ENCODE measurements at regions not wholly inside any gene's neighbourhood (a gene's known extent, or its start where the extent isn't known, plus 50 kb on each side); places are given as distances from the start of the nearest gene placed in this dataset.

- ChIA-PET CTCF (no interaction called here), POLR2A (no interaction called here)
- no peaks in the 10 kb centered on the region for H3K36me3 ChIP-seq (ENCODE audit: control insufficient read depth, insufficient read depth, low read length)
- in situ Hi-C loops (cut with HindIII; ENCODE audit: low pct_unique_long_range_greater_than_20kb, low sequenced_read_pairs), result no loop called here
- H3K4me1 ChIP-seq (ENCODE audit: control insufficient read depth, insufficient read depth, low read length), result no peaks in the 10 kb centered on the region; the same call in 1 of the 2 replicates
- no peak overlapping the region for H3K4me3 ChIP-seq (ENCODE audit: low read depth in 2 of 2, low read length in 2 of 2)
- TF ChIP-seq TCF7L2 (IDR thresholded peaks at IDR 0.05; ENCODE audit: low read depth, low read length) (no peak), REST (IDR thresholded peaks at IDR 0.05; ENCODE audit: insufficient read depth in 1 of 2, low read depth in 2 of 2, low read length in 1 of 2) (no peak), POLR2AphosphoS5 (IDR thresholded peaks at IDR 0.05; ENCODE audit: low read depth, low read length) (no peak), CTCF (IDR thresholded peaks at IDR 0.05) (no peak), SIN3A (IDR thresholded peaks at IDR 0.05; ENCODE audit: borderline replicate concordance, insufficient read depth, low read depth, low read length) (no peak)
- H3K27ac ChIP-seq (ENCODE audit: low read length), result no peak overlapping the region
- intact Hi-C loops (cut with micrococcal nuclease; ENCODE audit: unreplicated experiment), result no loop called here
- ATAC-seq, result no peak
- H3K9me3 ChIP-seq (ENCODE audit: control insufficient read depth, insufficient read depth, low read depth, low read length), result no peaks in the 10 kb centered on the region; the same call in 1 of the 2 replicates
- no peak for DNase-seq (ENCODE audit: low read depth, low spot score)
- BruUV-seq (replicated peaks), result no TSS peak
- no peaks in the 10 kb centered on the region for H3K27me3 ChIP-seq (ENCODE audit: control insufficient read depth, insufficient read depth, low read length)
Measured at GRCh38 chr2:238988752-238989151, 140.9 kb downstream of the TWIST2 start.

GRCh38 chr2:238989484-238989883 is 141.6 kb downstream of the TWIST2 start:
- Histone ChIP-seq H3K4me3 (ENCODE audit: low read depth in 2 of 2, low read length in 2 of 2) (no peak overlapping the region), H3K9me3 (ENCODE audit: control insufficient read depth, insufficient read depth, low read depth, low read length) (peaks cover 6% of the 10 kb centered on the region; the same call in 1 of the 2 replicates), H3K27ac (ENCODE audit: low read length) (no peak overlapping the region), H3K4me1 (ENCODE audit: control insufficient read depth, insufficient read depth, low read length) (no peaks in the 10 kb centered on the region; the same call in 1 of the 2 replicates), H3K36me3 (ENCODE audit: control insufficient read depth, insufficient read depth, low read length) (no peaks in the 10 kb centered on the region), H3K27me3 (ENCODE audit: control insufficient read depth, insufficient read depth, low read length) (no peaks in the 10 kb centered on the region)
- intact Hi-C loops (cut with micrococcal nuclease; ENCODE audit: unreplicated experiment), result no loop called here
- no peak for ATAC-seq
- POLR2A ChIA-PET, result no interaction called here
- TF ChIP-seq TCF7L2 (IDR thresholded peaks at IDR 0.05; ENCODE audit: low read depth, low read length) (no peak), CTCF (IDR thresholded peaks at IDR 0.05) (no peak), REST (IDR thresholded peaks at IDR 0.05; ENCODE audit: insufficient read depth in 1 of 2, low read depth in 2 of 2, low read length in 1 of 2) (no peak), POLR2AphosphoS5 (IDR thresholded peaks at IDR 0.05; ENCODE audit: low read depth, low read length) (no peak), SIN3A (IDR thresholded peaks at IDR 0.05; ENCODE audit: borderline replicate concordance, insufficient read depth, low read depth, low read length) (no peak)
- in situ Hi-C loops (cut with HindIII; ENCODE audit: low pct_unique_long_range_greater_than_20kb, low sequenced_read_pairs), result no loop called here
- CTCF ChIA-PET, result no interaction called here
- no TSS peak for BruUV-seq (replicated peaks)
- no peak for DNase-seq (ENCODE audit: low read depth, low spot score)
